GM12872 (cell line): ENCODE measurements at regions not wholly inside any gene's neighbourhood (a gene's known extent, or its start where the extent isn't known, plus 50 kb on each side); places are given as distances from the start of the nearest gene placed in this dataset.

Source experiments
- CTCF ChIP-seq: IDR thresholded peaks from 3 replicates; pipeline ENCODE4 v1.5.1; 2011; ENCODE audit warnings: low read depth, mild to moderate bottlenecking, low read length, moderate library complexity; ENCODE audit not compliant: insufficient read depth

DNA sequence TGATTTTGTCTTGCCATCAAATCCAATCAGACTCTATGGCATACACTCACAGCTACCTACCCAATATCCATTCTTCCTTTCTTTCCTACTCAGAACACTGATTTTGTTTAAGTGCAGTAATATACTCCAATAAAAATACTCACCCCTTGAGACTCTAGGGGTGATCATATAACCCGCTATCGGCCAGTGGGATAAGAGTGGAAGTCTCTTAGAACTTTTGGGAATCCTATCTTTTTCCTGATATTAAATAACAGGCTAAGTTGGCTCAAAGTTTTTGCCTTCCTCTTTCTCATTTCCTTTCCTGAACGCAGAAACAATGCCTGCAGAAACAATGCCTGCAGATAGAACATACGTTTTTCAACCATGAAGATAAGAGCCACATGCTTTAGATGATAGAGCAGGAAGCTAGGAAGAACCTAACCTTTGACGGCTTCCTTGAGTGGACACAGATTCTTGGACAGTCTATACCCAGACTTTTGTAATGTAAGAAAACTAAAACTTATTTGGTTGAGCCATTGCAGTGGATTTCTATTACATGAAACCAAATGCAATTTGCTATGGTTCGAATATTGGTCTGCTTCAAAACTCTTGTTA lies 373.8 kb downstream of the STIM2 start:
- no peak for TF ChIP-seq CTCF

- TF ChIP-seq CTCF, result no peak
These were observed 379.0 kb downstream of the STIM2 start for GRCh38 chr4:27239641-27240040.

GRCh38 chr4:27242217-27242616 lies 381.6 kb downstream of the STIM2 start:
- TF ChIP-seq CTCF, result no peak

DNA sequence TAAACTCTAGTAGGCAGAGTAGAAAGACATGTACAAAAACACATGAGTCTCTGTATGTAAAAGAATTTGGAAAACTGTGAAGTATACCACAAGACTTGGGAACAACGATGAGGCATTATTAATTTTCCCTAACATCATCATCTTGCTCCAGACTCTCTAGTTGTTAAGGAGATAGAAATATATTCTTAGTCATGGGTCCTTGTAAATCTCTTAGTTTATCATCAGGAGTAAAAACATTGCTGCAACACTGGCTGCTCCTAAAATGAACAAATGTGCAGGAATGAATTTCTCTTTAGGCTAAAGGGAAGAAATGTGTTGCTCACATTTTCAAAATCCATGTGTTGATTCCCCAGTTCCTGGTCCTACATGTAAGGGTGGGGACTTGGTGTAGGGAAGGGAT lies 384.6 kb downstream of the STIM2 start:
- no peak for TF ChIP-seq CTCF

- no peak for TF ChIP-seq CTCF
These were observed 388.2 kb downstream of the STIM2 start for GRCh38 chr4:27248829-27249228.

DNA sequence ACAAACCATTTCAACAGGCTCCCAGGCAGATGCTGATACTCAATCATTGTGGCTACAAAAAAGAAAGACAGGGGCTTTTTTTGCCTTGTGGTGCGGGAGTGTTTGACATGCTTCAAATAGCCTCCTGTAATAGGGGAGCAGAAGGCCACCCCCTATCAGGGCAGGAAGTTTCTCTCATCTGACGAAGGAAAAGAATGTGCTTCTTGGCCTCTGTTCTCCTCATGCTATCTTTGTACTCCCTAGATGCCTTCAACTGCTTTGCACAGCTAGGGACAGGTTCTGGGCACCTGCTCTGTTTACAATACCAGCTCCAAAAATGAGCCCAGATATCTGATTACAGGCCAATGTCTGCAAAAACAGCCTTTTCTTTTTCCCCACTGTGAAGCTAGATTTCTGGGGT lies 391.1 kb downstream of the STIM2 start:
- TF ChIP-seq CTCF, result no peak

GRCh38 chr4:27267339-27267969 lies 406.8 kb downstream of the STIM2 start:
- no peak for TF ChIP-seq CTCF
